K562 (cell line): ENCODE measurements at regions not wholly inside any gene's neighbourhood (a gene's known extent, or its start where the extent isn't known, plus 50 kb on each side); places are given as distances from the start of the nearest gene placed in this dataset.
A peak's percentile ranks its signal among the peaks of the same experiment; 100 is the strongest.

Source experiments
- CBFA2T2 ChIP-seq: fragments of 450-650 bp; conservative IDR thresholded peaks from 2 replicates; pipeline ENCODE4 v1.6.1; 2017; ENCODE audit warnings: mild to moderate bottlenecking
- CTCFL ChIP-seq: IDR thresholded peaks from 2 replicates; pipeline ENCODE4 v1.6.1; 2011; ENCODE audit warnings: borderline replicate concordance, low read depth, mild to moderate bottlenecking, moderate library complexity, low read length; ENCODE audit not compliant: insufficient read depth, poor library complexity, severe bottlenecking
- ETS2 ChIP-seq: IDR thresholded peaks from 2 replicates; pipeline ENCODE4 v1.6.1; 2016; ENCODE audit warnings: borderline replicate concordance, missing genetic modification characterization, mild to moderate bottlenecking, moderate library complexity, missing compliant biosample characterization; ENCODE audit not compliant: poor library complexity, severe bottlenecking
- FIP1L1 ChIP-seq: fragments of 200-400 bp; formaldehyde crosslinking; IDR thresholded peaks from 2 replicates; pipeline ENCODE4 v1.6.1; 2018; ENCODE audit warnings: mild to moderate bottlenecking, low read depth, low read length; ENCODE audit not compliant: poor library complexity, severe bottlenecking
- FOXM1 ChIP-seq, 2 experiments: fragments of 450-650 bp in 1 of 2; sonication (generic) in 1 of 2; formaldehyde crosslinking in 1 of 2; IDR thresholded peaks; 2 replicates each; pipeline versions ENCODE4 v1.6.1 to v1.9.0; 2017 to 2022; ENCODE audit warnings: low read depth in 2 of 2, mild to moderate bottlenecking in 2 of 2, missing genetic modification reagents in 1 of 2, moderate library complexity in 1 of 2
- ILK ChIP-seq: fragments of 450-650 bp; IDR thresholded peaks from 2 replicates; pipeline ENCODE4 v1.6.1; 2016; ENCODE audit warnings: missing genetic modification characterization, low read depth, mild to moderate bottlenecking, missing compliant biosample characterization, moderate library complexity, borderline replicate concordance
- MCM5 ChIP-seq: fragments of 450-650 bp; IDR thresholded peaks from 2 replicates; pipeline ENCODE4 v1.6.1; 2016; ENCODE audit warnings: low read depth
- MEIS2 ChIP-seq: fragments of 450-650 bp; IDR thresholded peaks from 2 replicates; pipeline ENCODE4 v1.6.1; 2014; ENCODE audit warnings: mild to moderate bottlenecking; ENCODE audit not compliant: partially characterized antibody
- MYNN ChIP-seq, 2 experiments: sonication (generic); formaldehyde crosslinking in 1 of 2; IDR thresholded peaks; 2 replicates each; pipeline versions ENCODE4 v1.5.0 to v1.6.1; 2016 to 2020; ENCODE audit warnings: antibody characterized with exemption in 1 of 2, missing genetic modification reagents in 1 of 2
- NFE2 ChIP-seq: IDR thresholded peaks from 2 replicates; pipeline ENCODE4 v1.6.1; 2014; ENCODE audit warnings: antibody characterized with exemption, low read depth
- RNF2 ChIP-seq: sonication (generic); IDR thresholded peaks from 2 replicates; pipeline ENCODE4 v1.6.1; 2016
- SOX6 ChIP-seq: fragments of 450-650 bp; IDR thresholded peaks from 2 replicates; pipeline ENCODE4 v1.6.1; 2014; ENCODE audit warnings: mild to moderate bottlenecking
- STAT5A ChIP-seq: IDR thresholded peaks from 2 replicates; pipeline ENCODE4 v1.6.1; 2012; ENCODE audit warnings: low read length, inconsistent platforms, borderline replicate concordance
- TAF1 ChIP-seq: IDR thresholded peaks from 2 replicates; pipeline ENCODE4 v1.6.1; 2011; ENCODE audit warnings: mild to moderate bottlenecking, low read length, moderate library complexity; ENCODE audit not compliant: insufficient read depth, control insufficient read depth, severe bottlenecking; ENCODE audit errors: extremely low read depth
- TEAD1 ChIP-seq, 2 experiments: fragments of 450-650 bp in 1 of 2; sonication (generic) in 1 of 2; formaldehyde crosslinking; IDR thresholded peaks; 2 replicates each; pipeline versions ENCODE4 v1.4.0 to v1.8.0; 2020 to 2022; ENCODE audit warnings: mild to moderate bottlenecking in 2 of 2, missing genetic modification reagents in 1 of 2
- ZNF133 ChIP-seq: fragments of 250-450 bp; sonication (Bioruptor Pico); IDR thresholded peaks from 2 replicates; pipeline ENCODE4 v1.4.0; 2020; ENCODE audit warnings: mild to moderate bottlenecking
- ZNF644 ChIP-seq: fragments of 200-800 bp; sonication (Bioruptor generic); IDR thresholded peaks from 2 replicates; pipeline ENCODE4 v1.6.1; 2016; ENCODE audit warnings: low read depth, missing genetic modification characterization, missing compliant biosample characterization
- TF ChIP-seq, protein P1 (sequence below): fragments of 250-450 bp; sonication (Bioruptor Pico); IDR thresholded peaks from 2 replicates; pipeline ENCODE4 v1.5.0; 2021
- TF ChIP-seq, protein P2 (sequence below), 2 experiments: fragments of 150-350 bp in 1 of 2; IDR thresholded peaks; 2 replicates each; pipeline ENCODE4 v1.6.1; 2012 to 2016; ENCODE audit warnings: low read depth in 2 of 2, low read length in 2 of 2, mild to moderate bottlenecking in 1 of 2, moderate library complexity in 1 of 2
- TF ChIP-seq, protein P3 (sequence below): sonication (generic); formaldehyde crosslinking; IDR thresholded peaks from 2 replicates; pipeline ENCODE4 v1.8.1; 2023; ENCODE audit warnings: mild to moderate bottlenecking, missing genetic modification reagents

GRCh38 chrX:10819973-10820372, 199.6 kb upstream of the MID1 start (continued):
- TF ChIP-seq FIP1L1, result no peak
- TF ChIP-seq, protein P1, sequence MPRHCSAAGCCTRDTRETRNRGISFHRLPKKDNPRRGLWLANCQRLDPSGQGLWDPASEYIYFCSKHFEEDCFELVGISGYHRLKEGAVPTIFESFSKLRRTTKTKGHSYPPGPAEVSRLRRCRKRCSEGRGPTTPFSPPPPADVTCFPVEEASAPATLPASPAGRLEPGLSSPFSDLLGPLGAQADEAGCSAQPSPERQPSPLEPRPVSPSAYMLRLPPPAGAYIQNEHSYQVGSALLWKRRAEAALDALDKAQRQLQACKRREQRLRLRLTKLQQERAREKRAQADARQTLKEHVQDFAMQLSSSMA (CRISPR knock-in tag), result no peak
- peak; percentile 89 for TF ChIP-seq MYNN (IDR thresholded peaks at IDR 0.05)
- TF ChIP-seq MYNN (CRISPR knock-in tag; IDR thresholded peaks at IDR 0.05), result no peak
- TF ChIP-seq STAT5A, result peak; percentile 82
- 0 out of 2 replicates have a peak, but pooled peaks have one; percentile 52 for TF ChIP-seq ZNF644 (tag)
- TF ChIP-seq CTCFL, result no peak
- TF ChIP-seq TEAD1 (CRISPR knock-in tag; IDR thresholded peaks at IDR 0.05), result peak in 1 of 2 experiments; percentile 59; a peak in 1 of 4 replicates
- no peak for TF ChIP-seq MCM5
- peak; percentile 95 for TF ChIP-seq SOX6
- TF ChIP-seq NFE2, result 0 out of 2 replicates have a peak, but pooled peaks have one; percentile 26
- TF ChIP-seq FOXM1 (IDR thresholded peaks at IDR 0.05; ENCODE audit: low read depth), result peak; percentile 87
- TF ChIP-seq FOXM1 (CRISPR knock-in tag; IDR thresholded peaks at IDR 0.05; ENCODE audit: low read depth), result no peak
- TF ChIP-seq CBFA2T2, result peak; percentile 87
- no peak for TF ChIP-seq TAF1
- TF ChIP-seq, protein P2, sequence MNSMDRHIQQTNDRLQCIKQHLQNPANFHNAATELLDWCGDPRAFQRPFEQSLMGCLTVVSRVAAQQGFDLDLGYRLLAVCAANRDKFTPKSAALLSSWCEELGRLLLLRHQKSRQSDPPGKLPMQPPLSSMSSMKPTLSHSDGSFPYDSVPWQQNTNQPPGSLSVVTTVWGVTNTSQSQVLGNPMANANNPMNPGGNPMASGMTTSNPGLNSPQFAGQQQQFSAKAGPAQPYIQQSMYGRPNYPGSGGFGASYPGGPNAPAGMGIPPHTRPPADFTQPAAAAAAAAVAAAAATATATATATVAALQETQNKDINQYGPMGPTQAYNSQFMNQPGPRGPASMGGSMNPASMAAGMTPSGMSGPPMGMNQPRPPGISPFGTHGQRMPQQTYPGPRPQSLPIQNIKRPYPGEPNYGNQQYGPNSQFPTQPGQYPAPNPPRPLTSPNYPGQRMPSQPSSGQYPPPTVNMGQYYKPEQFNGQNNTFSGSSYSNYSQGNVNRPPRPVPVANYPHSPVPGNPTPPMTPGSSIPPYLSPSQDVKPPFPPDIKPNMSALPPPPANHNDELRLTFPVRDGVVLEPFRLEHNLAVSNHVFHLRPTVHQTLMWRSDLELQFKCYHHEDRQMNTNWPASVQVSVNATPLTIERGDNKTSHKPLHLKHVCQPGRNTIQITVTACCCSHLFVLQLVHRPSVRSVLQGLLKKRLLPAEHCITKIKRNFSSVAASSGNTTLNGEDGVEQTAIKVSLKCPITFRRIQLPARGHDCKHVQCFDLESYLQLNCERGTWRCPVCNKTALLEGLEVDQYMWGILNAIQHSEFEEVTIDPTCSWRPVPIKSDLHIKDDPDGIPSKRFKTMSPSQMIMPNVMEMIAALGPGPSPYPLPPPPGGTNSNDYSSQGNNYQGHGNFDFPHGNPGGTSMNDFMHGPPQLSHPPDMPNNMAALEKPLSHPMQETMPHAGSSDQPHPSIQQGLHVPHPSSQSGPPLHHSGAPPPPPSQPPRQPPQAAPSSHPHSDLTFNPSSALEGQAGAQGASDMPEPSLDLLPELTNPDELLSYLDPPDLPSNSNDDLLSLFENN (IDR thresholded peaks at IDR 0.05; ENCODE audit: low read depth in 2 of 2, low read length in 2 of 2), result peak in 1 of 2 experiments; percentile 77; a peak in 1 of 4 replicates
- TF ChIP-seq, protein P3, sequence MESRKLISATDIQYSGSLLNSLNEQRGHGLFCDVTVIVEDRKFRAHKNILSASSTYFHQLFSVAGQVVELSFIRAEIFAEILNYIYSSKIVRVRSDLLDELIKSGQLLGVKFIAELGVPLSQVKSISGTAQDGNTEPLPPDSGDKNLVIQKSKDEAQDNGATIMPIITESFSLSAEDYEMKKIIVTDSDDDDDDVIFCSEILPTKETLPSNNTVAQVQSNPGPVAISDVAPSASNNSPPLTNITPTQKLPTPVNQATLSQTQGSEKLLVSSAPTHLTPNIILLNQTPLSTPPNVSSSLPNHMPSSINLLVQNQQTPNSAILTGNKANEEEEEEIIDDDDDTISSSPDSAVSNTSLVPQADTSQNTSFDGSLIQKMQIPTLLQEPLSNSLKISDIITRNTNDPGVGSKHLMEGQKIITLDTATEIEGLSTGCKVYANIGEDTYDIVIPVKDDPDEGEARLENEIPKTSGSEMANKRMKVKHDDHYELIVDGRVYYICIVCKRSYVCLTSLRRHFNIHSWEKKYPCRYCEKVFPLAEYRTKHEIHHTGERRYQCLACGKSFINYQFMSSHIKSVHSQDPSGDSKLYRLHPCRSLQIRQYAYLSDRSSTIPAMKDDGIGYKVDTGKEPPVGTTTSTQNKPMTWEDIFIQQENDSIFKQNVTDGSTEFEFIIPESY (CRISPR knock-in tag), result no peak
- TF ChIP-seq ETS2 (tag), result no peak
- TF ChIP-seq ILK (tag), result no peak
- TF ChIP-seq MEIS2, result peak; percentile 82
- TF ChIP-seq RNF2, result peak; percentile 69
- no peak for TF ChIP-seq ZNF133 (CRISPR knock-in tag)
